IgD-negative memory B cell (primary cell): ENCODE measurements at regions not wholly inside any gene's neighbourhood (a gene's known extent, or its start where the extent isn't known, plus 50 kb on each side); places are given as distances from the start of the nearest gene placed in this dataset.

Experiments
- H3K27ac Mint-ChIP-seq, 3 donors: one replicate each; pipeline ENCODE4 v1.8.0; 2020 to 2022; ENCODE audit warnings: mild to moderate bottlenecking in 3 of 3, mixed read lengths in 3 of 3, moderate library complexity in 1 of 3
- H3K27me3 Mint-ChIP-seq: one replicate; pipeline ENCODE4 v1.8.0; 2021; ENCODE audit warnings: mixed read lengths
- H3K36me3 Mint-ChIP-seq: one replicate; pipeline ENCODE4 v1.8.0; 2020; ENCODE audit warnings: mild to moderate bottlenecking, mixed read lengths
- H3K4me1 Mint-ChIP-seq, 3 donors: one replicate each; pipeline ENCODE4 v1.8.0; 2020 to 2022; ENCODE audit warnings: mixed read lengths in 3 of 3, mild to moderate bottlenecking in 1 of 3
- H3K4me3 Mint-ChIP-seq, 4 donors: one replicate each; pipeline ENCODE4 v1.8.0; 2020 to 2022; ENCODE audit warnings: mild to moderate bottlenecking in 4 of 4, mixed read lengths in 4 of 4, moderate library complexity in 3 of 4
- H3K9me3 Mint-ChIP-seq, 3 donors: one replicate each; pipeline ENCODE4 v1.8.0; 2020 to 2021; ENCODE audit warnings: mixed read lengths in 3 of 3, mild to moderate bottlenecking in 1 of 3

DNA sequence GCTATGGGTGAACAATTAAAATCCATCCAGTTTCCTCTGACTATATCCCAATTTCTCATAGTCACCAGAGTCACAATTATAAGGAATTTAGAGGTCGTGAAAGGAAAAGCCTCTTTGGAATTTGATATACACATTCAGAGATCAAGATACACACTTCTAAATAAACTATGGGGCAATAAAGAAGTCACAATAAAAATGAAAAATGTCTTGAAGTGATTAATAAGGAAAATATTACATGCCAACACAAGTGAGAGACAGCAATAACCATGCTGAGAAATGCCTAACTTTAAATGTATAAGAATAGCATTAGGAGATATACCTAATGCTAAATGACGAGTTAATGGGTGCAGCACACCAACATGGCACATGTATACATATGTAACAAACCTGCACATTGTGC, 54.9 kb upstream of the ADAMTS19 start:
- H3K9me3 Mint-ChIP-seq = no peaks in the 10 kb centered on the region
- no peak overlapping the region for H3K27ac Mint-ChIP-seq
- H3K4me1 Mint-ChIP-seq = no peaks in the 10 kb centered on the region
- H3K4me3 Mint-ChIP-seq = no peak overlapping the region
- H3K27me3 Mint-ChIP-seq = no peaks in the 10 kb centered on the region
- H3K36me3 Mint-ChIP-seq = no peaks in the 10 kb centered on the region

DNA sequence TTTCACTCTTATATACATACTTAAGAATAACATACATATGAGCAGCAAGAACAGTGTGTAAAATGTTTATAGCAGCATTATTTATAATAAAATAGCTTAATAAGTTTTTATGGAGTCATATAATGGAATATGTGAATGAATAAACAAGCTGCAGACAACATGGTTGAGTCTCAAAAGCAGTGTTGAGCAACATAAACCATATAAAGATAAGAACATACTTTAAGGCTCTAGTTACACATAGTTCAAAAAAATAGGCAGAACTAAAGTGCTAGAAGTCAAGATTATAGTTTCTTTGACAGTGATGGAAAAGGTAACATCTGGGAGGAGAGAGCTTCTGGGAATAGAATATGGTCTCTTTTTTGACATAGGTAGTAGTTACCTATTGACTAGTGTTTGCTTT, 53.7 kb upstream of the ADAMTS19 start:
- Mint-ChIP-seq H3K9me3 (no peaks in the 10 kb centered on the region), H3K27me3 (no peaks in the 10 kb centered on the region), H3K27ac (no peak overlapping the region), H3K4me3 (no peak overlapping the region), H3K4me1 (no peaks in the 10 kb centered on the region), H3K36me3 (no peaks in the 10 kb centered on the region)
